ENCODE measurements at regions not wholly inside any gene's neighbourhood (a gene's known extent, or its start where the extent isn't known, plus 50 kb on each side); places are given as distances from the start of the nearest gene placed in this dataset.

DNA sequence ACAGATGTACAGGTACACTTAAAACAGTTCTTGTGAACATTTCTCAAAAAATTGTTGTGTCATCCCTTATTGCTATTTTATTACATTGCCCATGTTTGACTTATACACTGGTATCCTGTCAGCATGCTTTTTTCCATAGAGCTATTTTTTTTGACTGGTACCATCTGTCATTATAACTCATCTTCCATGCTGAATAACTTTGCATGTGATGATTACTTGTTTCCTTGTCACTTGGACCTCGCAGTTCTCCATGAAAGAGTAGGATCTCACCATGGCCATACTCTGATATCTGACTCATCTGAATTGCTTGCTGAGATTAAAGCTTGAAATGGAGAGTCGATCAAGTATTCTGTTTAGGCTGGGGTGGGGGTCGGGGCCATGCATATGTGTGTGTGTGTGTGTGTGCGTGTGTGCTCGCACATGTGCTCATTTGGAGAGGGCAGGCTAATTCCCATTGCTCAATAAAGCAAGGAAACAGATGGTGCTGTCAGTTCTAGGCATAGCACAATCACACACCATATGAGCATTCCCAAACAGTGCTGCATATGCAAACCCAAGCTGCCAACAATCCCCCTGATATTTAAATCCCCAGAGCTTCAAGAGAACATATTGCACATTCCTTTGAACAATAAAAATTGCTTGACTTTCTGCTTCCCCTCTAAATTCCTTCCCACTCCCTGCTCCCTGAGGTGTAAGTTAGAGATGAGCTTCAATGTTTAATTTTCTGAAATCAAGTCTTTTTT lies 62.9 kb downstream of the NHLRC3 start:
- no peak for ATAC-seq (ENCODE audit: poor library complexity)
- intact Hi-C loops (cut with DNase I): no loop called here
- DNase-seq: no peak

DNA sequence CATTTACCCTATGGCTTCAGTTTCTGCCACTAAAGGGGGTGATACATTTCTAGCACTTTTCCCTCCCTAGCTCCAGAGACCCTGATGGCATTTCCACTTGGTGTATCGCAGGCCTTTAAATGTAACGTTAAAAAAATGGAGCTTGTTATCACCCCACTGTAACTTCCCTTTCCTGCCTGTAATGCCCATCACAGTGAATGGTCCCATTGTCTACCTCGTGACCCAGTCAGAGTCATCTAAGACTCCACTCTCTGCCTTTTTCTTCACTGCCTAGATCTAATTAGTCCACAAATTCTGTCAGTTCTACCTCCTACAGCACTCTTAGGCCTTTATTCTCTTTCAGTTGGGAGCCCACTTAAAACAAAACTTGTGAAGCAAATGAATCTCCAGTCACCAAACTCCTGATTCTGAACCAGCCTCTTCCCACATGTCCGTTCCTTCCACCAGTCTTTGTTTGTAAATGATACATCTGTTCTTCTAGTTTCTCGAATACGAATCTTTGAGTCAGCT lies 64.8 kb downstream of the NHLRC3 start:
- intact Hi-C loops (cut with DNase I): no loop called here
- DNase-seq: no peak
- no peak for ATAC-seq (ENCODE audit: poor library complexity)

DNA sequence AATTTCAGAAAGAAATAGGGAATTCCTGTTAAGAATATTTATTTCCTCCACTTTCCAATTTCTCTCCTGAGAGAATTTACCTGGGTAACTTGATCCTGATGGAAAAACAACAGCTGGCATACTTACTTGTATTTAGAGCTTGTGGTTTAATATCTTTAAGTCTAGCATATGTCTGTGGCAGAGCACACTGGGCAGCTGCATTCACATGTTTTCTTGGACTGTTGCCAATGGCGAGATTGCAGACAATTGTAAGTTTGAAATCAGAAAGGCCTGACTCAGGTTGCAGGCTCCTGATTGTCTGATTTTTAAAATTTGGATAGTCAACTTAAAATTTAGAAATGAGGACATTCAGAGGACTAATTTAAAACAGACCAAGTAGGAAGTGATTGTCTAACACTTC lies 66.9 kb downstream of the NHLRC3 start:
- intact Hi-C loops (cut with DNase I): no loop called here
- no peak for ATAC-seq (ENCODE audit: poor library complexity)
- DNase-seq: no peak

DNA sequence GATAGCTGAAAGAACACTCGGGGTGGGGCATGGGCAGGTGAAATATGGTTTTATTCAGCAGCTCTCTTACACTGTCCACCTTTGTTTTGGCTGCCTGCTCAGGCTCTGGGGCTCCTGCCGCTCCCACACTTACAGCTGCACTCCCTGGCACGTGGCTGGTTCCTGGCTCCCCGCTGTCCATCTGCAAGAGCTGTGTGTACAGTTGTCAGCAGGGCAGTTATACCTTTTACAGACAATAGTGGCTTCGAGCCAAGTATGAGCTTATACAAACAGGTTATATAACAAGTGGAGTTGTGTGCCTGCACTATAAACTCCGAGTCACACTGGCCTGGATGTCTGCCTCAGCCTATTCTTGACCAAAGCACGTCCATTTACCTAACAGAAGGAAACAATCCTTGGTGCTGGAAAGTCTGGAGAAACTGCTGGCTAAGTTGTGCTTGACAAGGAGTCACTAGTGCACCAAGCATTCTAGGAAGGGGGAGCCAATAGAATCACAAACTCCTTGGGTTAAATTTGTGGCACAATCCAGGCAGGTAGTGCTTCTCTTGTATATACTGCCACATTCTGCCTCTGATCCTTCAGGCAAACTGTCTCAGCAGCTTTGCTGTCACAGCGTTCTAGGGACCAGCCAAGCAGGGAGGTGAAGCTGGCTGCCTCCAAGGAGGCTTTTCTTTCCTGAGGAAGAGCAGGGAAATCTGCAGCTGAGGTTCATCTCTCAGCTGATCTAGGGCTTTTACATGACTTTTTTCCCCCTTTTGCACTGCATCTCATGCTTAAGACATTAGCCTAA lies 68.2 kb downstream of the NHLRC3 start:
- DNase-seq (no peak), ATAC-seq (ENCODE audit: poor library complexity) (no peak)
- intact Hi-C loops (cut with DNase I): no loop called here

DNA sequence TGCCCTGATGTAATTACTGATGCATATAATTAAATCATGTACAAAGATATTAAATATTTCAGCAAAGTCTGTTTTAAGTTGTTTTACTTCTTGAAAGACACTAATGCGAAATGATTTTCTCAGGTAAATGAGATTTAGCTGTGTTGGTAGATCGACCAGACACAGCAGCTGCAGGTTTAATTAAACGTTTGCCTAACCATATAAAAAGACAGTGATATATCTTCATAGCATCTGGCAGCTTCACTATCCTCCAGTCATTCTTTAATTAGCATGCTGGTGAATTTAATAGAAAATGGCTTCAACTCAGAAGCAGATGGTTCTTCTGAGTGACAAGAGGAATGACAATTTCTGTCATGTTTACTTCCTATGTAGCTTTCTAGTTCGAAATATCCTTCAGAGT lies 69.3 kb downstream of the NHLRC3 start:
- ATAC-seq (ENCODE audit: poor library complexity) (no peak), DNase-seq (no peak)
- intact Hi-C loops (cut with DNase I): no loop called here

DNA sequence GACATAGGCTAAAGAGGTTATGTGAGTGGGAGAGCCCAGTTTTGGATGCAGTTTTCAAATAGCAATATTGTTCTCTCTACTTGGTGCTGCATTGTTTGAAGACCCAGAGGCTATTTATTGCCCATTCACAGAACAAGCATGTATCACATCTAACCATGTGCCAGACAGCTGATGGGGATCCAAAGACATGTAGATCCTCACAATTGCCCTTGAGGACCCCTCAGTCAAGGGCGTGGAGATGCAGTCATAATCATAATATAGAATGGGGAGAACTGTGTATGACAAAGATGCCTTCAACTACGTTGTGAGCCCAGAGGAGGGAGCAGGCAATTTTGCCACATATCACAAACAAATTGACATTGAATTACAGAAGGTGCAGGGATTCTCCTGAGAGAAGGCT lies 70.5 kb downstream of the NHLRC3 start:
- intact Hi-C loops (cut with DNase I): no loop called here
- ATAC-seq (ENCODE audit: poor library complexity) (no peak), DNase-seq (no peak)

DNA sequence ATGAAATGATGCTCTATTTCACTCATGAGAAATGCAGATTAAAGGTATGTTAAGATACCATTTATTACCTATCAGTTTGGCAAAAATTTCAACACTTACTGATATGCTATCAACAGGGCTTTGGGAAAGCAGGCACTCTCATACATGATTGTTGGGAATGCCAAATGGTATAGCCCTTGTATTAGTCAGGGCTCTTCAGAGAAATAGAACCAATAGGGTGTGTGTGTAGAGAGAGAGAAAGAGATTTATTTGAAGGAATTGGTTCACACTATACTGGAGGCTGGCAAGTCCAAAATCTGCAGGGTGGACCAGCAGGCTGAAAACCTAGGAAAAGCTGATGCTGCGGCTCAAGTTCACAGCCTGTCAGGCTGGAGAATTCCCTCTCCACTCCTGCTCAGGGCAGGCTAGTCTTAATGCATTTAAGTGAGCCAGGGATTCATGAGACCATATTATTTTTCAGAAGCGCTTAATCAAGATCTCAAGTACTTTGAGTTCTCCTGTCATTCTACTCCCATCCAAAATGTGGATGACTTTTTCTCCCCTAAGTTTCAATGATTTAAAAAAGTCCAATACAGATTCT lies 72.4 kb downstream of the NHLRC3 start:
- DNase-seq (no peak), ATAC-seq (ENCODE audit: poor library complexity) (peak; percentile 65)
- intact Hi-C loops (cut with DNase I): no loop called here

DNA sequence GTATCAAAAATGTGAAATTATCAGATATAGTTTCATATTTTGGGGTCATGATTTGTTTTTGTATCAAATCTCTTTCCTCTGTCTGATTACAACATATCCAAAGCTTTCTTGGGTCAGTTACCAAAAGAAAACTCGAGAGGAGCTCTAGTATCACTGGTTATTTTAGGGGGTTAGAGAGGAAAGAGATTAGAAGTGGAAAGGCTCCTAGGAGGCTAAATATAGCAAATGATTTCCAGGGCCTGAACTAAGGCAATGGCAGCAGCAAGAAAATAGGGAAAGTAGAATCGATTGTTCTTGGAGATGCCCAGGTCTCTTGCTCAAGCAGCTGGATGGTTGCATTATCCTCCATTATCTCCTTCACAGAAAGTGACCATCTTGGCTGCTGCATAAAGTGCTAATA lies 72.9 kb downstream of the NHLRC3 start:
- DNase-seq (no peak), ATAC-seq (ENCODE audit: poor library complexity) (peak; percentile 94)
- intact Hi-C loops (cut with DNase I): no loop called here

DNA sequence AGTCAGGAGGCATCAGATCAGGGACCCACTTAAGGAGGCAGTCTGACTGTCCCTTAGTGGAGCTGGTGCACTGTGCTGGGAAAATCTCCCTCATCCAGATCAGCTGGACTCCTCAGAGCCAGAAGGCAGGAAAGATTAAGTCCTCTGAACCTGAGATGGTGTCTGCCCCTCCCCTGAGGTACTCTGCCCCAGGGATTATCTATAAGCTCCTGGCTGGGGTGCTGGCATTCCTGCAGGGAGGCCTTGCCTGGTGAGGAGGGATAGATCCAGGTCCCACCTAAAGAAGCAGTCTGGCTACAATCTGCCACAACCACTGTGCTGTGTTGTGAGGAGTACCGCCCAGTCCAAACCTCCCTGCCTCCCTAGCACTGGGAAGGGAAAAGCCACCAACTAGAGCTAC lies 81.2 kb downstream of the NHLRC3 start:
- no peak for ATAC-seq (ENCODE audit: poor library complexity)
- intact Hi-C loops (cut with DNase I): no loop called here
- no peak for DNase-seq

DNA sequence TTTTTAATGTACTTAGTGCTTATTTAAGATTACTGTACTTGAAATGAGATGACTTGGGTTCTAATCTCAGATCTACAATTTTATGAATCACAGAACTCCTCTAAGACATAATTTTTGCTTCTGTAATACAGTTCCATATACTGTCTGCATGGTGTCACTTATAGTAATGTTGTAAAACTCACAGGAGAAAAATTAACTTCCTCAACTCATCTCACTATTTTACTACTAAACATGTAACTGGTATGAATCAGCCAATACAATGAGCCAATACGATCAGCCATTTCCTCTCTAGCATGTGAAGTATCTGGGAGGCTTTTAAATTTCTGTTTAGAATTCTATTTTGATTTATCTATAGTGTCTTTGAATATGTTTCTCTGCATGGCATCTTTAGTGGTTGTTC lies 85.3 kb downstream of the NHLRC3 start:
- DNase-seq: no peak
- intact Hi-C loops (cut with DNase I): no loop called here
- ATAC-seq (ENCODE audit: poor library complexity): no peak

DNA sequence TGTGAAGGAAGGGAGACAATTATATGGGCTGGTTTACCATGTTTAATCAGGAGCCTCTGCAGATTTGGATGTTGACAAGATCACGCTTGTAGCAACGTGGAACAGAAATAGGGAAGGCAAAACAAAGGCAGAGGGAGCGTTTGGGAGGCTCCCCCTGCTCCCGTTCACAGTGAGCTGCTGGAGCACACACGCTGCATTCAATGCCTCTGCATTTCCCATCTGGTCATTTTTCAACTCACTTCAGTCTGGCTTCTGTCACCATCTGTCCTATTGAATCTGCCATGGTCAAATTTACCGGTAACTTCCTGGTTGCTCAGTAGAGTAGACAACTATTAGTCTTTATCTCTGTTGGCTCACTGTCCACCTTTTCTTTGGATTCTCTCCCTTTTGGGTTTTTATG lies 91.0 kb downstream of the NHLRC3 start:
- ATAC-seq (ENCODE audit: poor library complexity) (no peak), DNase-seq (no peak)
- intact Hi-C loops (cut with DNase I): no loop called here

DNA sequence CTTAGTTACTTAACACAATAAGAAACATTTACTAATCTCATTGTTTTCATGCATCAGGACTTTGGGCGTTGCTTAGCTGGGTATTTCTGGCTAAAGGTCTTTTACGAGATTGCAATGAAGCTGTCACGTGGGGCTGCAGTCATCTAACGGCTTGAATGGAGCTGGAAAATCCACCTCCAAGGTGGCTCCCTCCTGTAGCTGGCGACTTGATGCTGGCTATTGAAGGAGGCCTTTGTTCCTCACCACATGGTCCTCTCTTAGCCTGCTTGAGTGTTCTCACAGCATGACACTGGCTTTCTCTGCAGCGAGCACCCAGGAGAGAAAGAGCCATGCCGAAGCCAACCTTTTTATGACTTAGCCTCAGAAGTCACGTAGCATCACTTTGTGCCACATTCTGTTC lies 92.0 kb downstream of the NHLRC3 start:
- ATAC-seq (ENCODE audit: poor library complexity): no peak
- no peak for DNase-seq
- intact Hi-C loops (cut with DNase I): no loop called here

DNA sequence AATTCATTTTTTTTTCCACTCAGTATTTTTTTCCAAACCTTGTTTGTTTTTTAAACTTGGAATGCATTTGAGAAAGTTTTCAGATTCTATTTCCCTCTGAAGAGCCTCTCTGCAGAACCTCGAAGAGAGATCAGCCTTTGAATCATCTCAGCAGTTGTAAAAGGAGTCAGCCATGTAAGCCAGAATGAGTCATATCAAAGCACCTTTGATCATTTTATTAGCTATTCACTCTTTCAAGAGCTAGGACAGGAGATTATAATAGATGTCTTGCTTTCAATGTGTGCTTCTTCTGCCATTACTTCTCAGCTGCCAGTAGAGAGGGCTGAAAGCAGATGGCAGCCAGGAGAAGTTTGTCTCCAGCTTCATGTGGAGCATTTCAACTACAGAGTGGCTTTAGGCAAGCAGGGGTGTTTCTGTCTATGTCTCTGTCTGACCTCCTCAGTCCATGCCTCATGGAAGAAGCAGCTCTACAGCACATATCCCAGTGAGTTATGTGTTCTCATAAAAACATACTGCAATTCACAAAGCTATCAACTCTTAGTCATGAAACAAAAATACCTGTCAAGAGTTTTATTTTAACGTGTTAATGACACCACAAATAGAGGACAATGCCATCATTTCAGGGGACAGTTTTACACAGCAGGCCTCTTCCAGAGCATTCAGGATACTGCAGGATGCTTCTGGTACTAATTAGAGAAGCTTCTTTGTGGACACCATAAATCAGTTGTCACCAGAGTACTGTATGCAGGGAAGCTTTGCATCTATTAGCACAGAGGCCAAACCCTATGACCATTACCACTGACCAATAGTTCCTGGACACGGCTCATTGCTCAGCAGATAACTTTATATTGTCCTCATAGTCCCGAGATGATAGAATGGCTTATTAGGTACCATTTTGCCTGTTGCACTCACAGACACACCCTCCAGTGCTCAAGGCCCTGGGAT lies 94.3 kb downstream of the NHLRC3 start:
- ATAC-seq (ENCODE audit: poor library complexity): no peak
- intact Hi-C loops (cut with DNase I): no loop called here

DNA sequence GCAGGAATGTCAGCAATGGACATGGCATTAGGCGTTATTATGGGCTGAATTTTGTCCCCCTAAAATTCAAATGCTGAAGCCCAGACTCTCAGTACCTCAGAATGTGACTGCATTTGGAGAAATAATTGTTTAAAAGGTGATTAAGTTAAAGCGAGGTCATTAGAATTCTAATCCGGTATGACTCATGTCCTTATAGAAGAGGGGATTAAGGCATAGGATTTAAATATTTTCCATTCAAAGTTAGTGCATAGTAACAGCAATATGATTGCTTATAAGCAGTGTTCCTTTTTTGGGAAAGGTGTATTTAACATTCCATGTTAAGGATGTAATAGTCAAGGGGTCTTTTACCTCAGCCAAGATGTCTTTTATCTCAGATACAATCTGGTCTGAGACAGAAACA lies 95.5 kb downstream of the NHLRC3 start:
- intact Hi-C loops (cut with DNase I): no loop called here
- no peak for ATAC-seq (ENCODE audit: poor library complexity)

More for the DNA sequence above, 94.3 kb downstream of the NHLRC3 start:
- DNase-seq: no peak

DNA sequence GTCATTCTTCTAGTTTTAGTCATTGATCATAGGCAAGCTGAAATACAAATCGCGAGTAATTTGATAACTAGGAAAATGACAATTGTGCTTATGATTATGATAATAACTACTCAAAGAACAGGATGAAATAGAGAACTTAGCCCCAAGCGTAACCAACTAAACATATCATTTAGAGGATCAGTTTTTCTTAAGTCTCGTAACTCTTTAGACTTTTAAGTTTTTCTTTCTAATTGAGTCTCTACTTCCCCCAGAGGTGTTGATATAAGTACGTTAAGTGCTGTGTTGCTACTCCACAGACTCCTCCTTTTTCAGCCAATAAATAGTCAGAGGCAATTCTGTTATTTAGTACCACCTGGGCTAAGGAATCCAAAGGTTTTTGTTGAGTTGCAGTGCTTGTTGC lies 96.3 kb downstream of the NHLRC3 start:
- ATAC-seq (ENCODE audit: poor library complexity): no peak
- no peak for DNase-seq
- intact Hi-C loops (cut with DNase I): no loop called here

More for the DNA sequence above, 95.5 kb downstream of the NHLRC3 start:
- DNase-seq: no peak

DNA sequence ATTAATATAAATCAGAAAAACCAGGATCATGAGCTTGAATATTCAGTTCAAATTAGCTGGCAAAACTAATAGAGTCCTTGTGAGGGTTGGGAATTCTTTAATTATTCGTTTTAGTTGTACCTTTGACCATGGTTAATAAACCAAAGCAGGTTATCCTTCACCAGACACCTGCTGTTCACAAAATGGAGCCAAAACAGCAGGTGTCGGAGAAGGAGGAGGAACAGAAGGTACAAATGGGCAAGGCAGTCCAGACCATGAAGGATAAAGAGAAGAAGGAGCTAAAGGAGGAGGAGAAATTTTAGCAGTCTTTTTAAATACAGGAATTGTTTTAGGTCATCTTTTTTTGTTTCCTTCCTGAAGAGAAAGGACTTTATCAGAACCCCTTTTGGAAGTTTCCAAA lies 106.1 kb downstream of the NHLRC3 start:
- ATAC-seq (ENCODE audit: poor library complexity) (no peak), DNase-seq (no peak)
- intact Hi-C loops (cut with DNase I): loop anchor here (2.0 kb wide), 2 partner anchors 118 to 468 kb away; no protein-coding TSS in a partner anchor

DNA sequence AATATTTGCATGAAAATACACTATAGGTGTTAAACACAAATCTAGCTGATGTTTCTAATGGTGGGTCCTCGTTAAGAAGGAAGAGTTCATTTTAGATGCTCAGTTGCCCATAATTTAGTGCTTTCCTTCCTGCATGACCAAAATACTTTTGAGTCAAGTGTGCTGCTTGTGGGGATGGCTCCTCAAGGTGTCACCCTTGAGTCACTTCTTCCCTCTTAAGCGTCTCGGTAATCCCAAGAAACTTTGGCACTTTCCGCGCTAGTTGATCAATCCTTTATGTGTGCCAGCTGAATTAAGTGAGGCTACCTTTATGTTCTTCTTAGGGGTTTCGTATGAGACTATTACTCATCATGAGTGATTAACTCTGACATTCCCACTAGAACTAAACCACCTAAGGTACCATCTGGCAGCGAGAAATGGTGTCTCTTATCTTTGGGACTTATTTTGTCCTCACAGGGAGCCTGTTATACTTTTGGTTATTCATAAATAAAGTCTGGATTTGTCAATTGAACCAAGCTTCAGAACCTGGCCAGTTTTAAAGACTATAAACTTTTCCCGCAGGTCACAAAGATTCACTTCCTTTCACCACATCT lies 106.8 kb downstream of the NHLRC3 start:
- intact Hi-C loops (cut with DNase I): loop anchor here (2.0 kb wide), 2 partner anchors 118 to 468 kb away; no protein-coding TSS in a partner anchor
- ATAC-seq (ENCODE audit: poor library complexity) (peak; percentile 80), DNase-seq (peak; percentile 45)

DNA sequence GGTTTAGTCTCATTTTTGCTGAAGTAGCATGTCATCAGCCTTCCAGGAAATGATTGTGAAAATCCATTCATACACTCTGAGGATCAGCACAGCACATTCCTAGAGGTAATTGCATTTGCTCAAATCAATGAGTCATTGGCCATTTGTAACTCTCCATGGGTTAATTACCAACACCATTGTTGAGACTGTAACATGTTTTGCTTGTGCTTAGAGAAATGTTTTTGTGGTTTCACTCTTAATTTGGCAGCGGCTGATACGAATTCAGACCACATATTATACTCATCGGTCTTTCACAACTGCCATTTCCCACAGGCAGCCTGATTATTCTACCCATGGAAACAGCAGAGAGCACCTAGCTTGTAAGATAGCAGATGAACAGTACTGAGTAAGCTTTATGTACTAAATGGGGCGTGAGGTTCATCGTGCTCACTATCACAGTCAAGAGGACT lies 110.3 kb downstream of the NHLRC3 start:
- ATAC-seq (ENCODE audit: poor library complexity): peak; percentile 65
- no peak for DNase-seq
- intact Hi-C loops (cut with DNase I): no loop called here
